AG04450 (cell line): ENCODE measurements at regions not wholly inside any gene's neighbourhood (a gene's known extent, or its start where the extent isn't known, plus 50 kb on each side); places are given as distances from the start of the nearest gene placed in this dataset.

Source experiments
- CTCF ChIA-PET: fragments of 300-600, 350-600 bp; formaldehyde crosslinking; extraction: SDS; loops from one replicate; lab custom pipeline; 2022; ENCODE audit warnings: antibody characterized with exemption, inconsistent platforms; lab: Charles Lee
- POLR2A ChIA-PET: fragments of 350-600 bp; formaldehyde crosslinking; extraction: SDS; loops from one replicate; lab custom pipeline; 2021; ENCODE audit warnings: antibody characterized with exemption, inconsistent platforms; lab: Yijun Ruan, JAX
- DNase-seq: peaks from one replicate; pipeline ENCODE4 v3.0.0-alpha.2; 2011; ENCODE audit warnings: low read depth, low spot score
- H3K27ac ChIP-seq: one replicate; pipeline ENCODE4 v1.5.1; 2012; ENCODE audit warnings: low read depth, low read length, control low read depth
- H3K27me3 ChIP-seq: one replicate; pipeline ENCODE4 v1.6.0; 2012; ENCODE audit warnings: low read length; ENCODE audit not compliant: control insufficient read depth, insufficient read depth
- H3K4me3 ChIP-seq: 2 replicates; pipeline ENCODE4 v1.5.1; 2011; ENCODE audit warnings: mild to moderate bottlenecking, low read depth, low read length, control low read depth
- H3K9me3 ChIP-seq: 2 replicates; pipeline ENCODE4 v1.5.1; 2012; ENCODE audit warnings: low read length; ENCODE audit not compliant: control insufficient read depth, insufficient read depth
- CTCF ChIP-seq: IDR thresholded peaks from 2 replicates; pipeline ENCODE4 v1.5.1; 2011; ENCODE audit warnings: low read depth, low read length, control low read depth, inconsistent platforms

- no peak for TF ChIP-seq CTCF
- peaks cover 4% of the 10 kb centered on the region for H3K9me3 ChIP-seq
- H3K27ac ChIP-seq = no peak overlapping the region
- no peaks in the 10 kb centered on the region for H3K27me3 ChIP-seq
- CTCF ChIA-PET = no interaction called here
- DNase-seq = no peak
- POLR2A ChIA-PET = no interaction called here
- H3K4me3 ChIP-seq = no peak overlapping the region
Measured at GRCh38 chr3:191882289-191882688, 421.3 kb downstream of the PYDC2 start.

- H3K9me3 ChIP-seq = peaks cover 4% of the 10 kb centered on the region; the same call in 1 of the 2 replicates
- no peaks in the 10 kb centered on the region for H3K27me3 ChIP-seq
- TF ChIP-seq CTCF = no peak
- DNase-seq = no peak
- POLR2A ChIA-PET = no interaction called here
- H3K27ac ChIP-seq = no peak overlapping the region
- H3K4me3 ChIP-seq = no peak overlapping the region
- CTCF ChIA-PET = no interaction called here
Measured at GRCh38 chr3:191884132-191884531, 423.2 kb downstream of the PYDC2 start.

- H3K27ac ChIP-seq = no peak overlapping the region
- DNase-seq = no peak
- ChIA-PET POLR2A (no interaction called here), CTCF (interaction anchor here (0.5 kb wide), 1 partner anchor 25 kb away, joined by 3 read pairs; no protein-coding TSS in a partner anchor)
- TF ChIP-seq CTCF = no peak
- H3K9me3 ChIP-seq = peaks cover 4% of the 10 kb centered on the region; the same call in 1 of the 2 replicates
- H3K4me3 ChIP-seq = no peak overlapping the region
- no peaks in the 10 kb centered on the region for H3K27me3 ChIP-seq
Measured at GRCh38 chr3:191889106-191889505, 428.1 kb downstream of the PYDC2 start.

- no peak for DNase-seq
- H3K9me3 ChIP-seq = peaks cover 4% of the 10 kb centered on the region; the same call in 1 of the 2 replicates
- POLR2A ChIA-PET = no interaction called here
- H3K4me3 ChIP-seq = no peak overlapping the region
- no peak overlapping the region for H3K27ac ChIP-seq
- no peak for TF ChIP-seq CTCF
- no peaks in the 10 kb centered on the region for H3K27me3 ChIP-seq
- CTCF ChIA-PET = no interaction called here
Measured at GRCh38 chr3:191889756-191890155, 428.8 kb downstream of the PYDC2 start.

GRCh38 chr3:191894406-191894805 is 433.4 kb downstream of the PYDC2 start:
- Histone ChIP-seq H3K9me3 (no peaks in the 10 kb centered on the region; the same call in 1 of the 2 replicates), H3K4me3 (no peak overlapping the region), H3K27ac (no peak overlapping the region), H3K27me3 (no peaks in the 10 kb centered on the region)
- POLR2A ChIA-PET = no interaction called here
- CTCF ChIA-PET = no interaction called here
- DNase-seq = no peak
- TF ChIP-seq CTCF = no peak
